H9 (cell line): ENCODE measurements at regions not wholly inside any gene's neighbourhood (a gene's known extent, or its start where the extent isn't known, plus 50 kb on each side); places are given as distances from the start of the nearest gene placed in this dataset.

Experiments
- DNase-seq: peaks from one replicate; pipeline ENCODE4 v3.0.0-alpha.2; 2017
- H2AFZ ChIP-seq: one replicate; pipeline ENCODE4 v1.6.1; 2013; ENCODE audit warnings: mild to moderate bottlenecking, low read length, control low read depth, moderate library complexity
- H2AK5ac ChIP-seq: 2 replicates; pipeline ENCODE4 v1.6.1; 2013; ENCODE audit warnings: low read length, control low read depth, mixed read lengths; ENCODE audit not compliant: insufficient read length
- H2BK120ac ChIP-seq: one replicate; pipeline ENCODE4 v1.6.1; 2013; ENCODE audit warnings: low read depth, mild to moderate bottlenecking, low read length, control low read depth, inconsistent platforms; ENCODE audit not compliant: poor library complexity, severe bottlenecking
- H2BK12ac ChIP-seq: 2 replicates; pipeline ENCODE4 v1.6.1; 2013; ENCODE audit warnings: low read length, control low read depth, mixed read lengths, low read depth; ENCODE audit not compliant: insufficient read length
- H2BK15ac ChIP-seq: 2 replicates; pipeline ENCODE4 v1.6.1; 2013; ENCODE audit warnings: low read depth, low read length, control low read depth
- H2BK20ac ChIP-seq: one replicate; pipeline ENCODE4 v1.6.1; 2013; ENCODE audit warnings: low read depth, mild to moderate bottlenecking, low read length, control low read depth, inconsistent platforms; ENCODE audit not compliant: poor library complexity, severe bottlenecking
- H2BK5ac ChIP-seq: 2 replicates; pipeline ENCODE4 v1.6.1; 2013; ENCODE audit warnings: low read length, control low read depth, mixed read lengths; ENCODE audit not compliant: insufficient read length
- H3K14ac ChIP-seq: 2 replicates; pipeline ENCODE4 v1.6.1; 2013; ENCODE audit warnings: low read length, control low read depth; ENCODE audit not compliant: insufficient read depth
- H3K18ac ChIP-seq: 2 replicates; pipeline ENCODE4 v1.6.1; 2013; ENCODE audit warnings: low read depth, mild to moderate bottlenecking, mixed read lengths, low read length, control low read depth; ENCODE audit not compliant: insufficient read length
- H3K23ac ChIP-seq: 2 replicates; pipeline ENCODE4 v1.6.1; 2013; ENCODE audit warnings: low read length, control low read depth, mixed read lengths, low read depth; ENCODE audit not compliant: insufficient read length
- H3K23me2 ChIP-seq: 2 replicates; pipeline ENCODE4 v1.6.1; 2013; ENCODE audit warnings: low read depth, mild to moderate bottlenecking, mixed read lengths, low read length, control low read depth; ENCODE audit not compliant: insufficient read length, poor library complexity, severe bottlenecking
- H3K27ac ChIP-seq: 2 replicates; pipeline ENCODE4 v1.5.1; 2013; ENCODE audit warnings: low read length, control low read depth, mixed read lengths, low read depth; ENCODE audit not compliant: insufficient read length
- H3K27me3 ChIP-seq: 2 replicates; pipeline ENCODE4 v1.6.1; 2013; ENCODE audit warnings: low read length, control low read depth, inconsistent platforms; ENCODE audit not compliant: insufficient read depth
- H3K4ac ChIP-seq: 2 replicates; pipeline ENCODE4 v1.6.1; 2013; ENCODE audit warnings: low read depth, mild to moderate bottlenecking, control low read depth, inconsistent platforms, low read length, moderate library complexity
- H3K4me1 ChIP-seq: 2 replicates; pipeline ENCODE4 v1.6.1; 2013; ENCODE audit warnings: low read length, control low read depth, inconsistent platforms; ENCODE audit not compliant: insufficient read depth
- H3K4me2 ChIP-seq: 2 replicates; pipeline ENCODE4 v1.6.1; 2013; ENCODE audit warnings: low read length, control low read depth, mixed read lengths; ENCODE audit not compliant: insufficient read length, insufficient read depth
- H3K56ac ChIP-seq: 2 replicates; pipeline ENCODE4 v1.6.1; 2013; ENCODE audit warnings: low read depth, mild to moderate bottlenecking, mixed read lengths, low read length, control low read depth; ENCODE audit not compliant: insufficient read length
- H3K79me1 ChIP-seq: 2 replicates; pipeline ENCODE4 v1.6.1; 2013; ENCODE audit warnings: low read depth, mild to moderate bottlenecking, moderate library complexity, low read length, control low read depth, inconsistent platforms; ENCODE audit not compliant: insufficient read depth, poor library complexity, severe bottlenecking
- H3K79me2 ChIP-seq: 2 replicates; pipeline ENCODE4 v1.6.1; 2013; ENCODE audit warnings: low read length, control low read depth, inconsistent platforms; ENCODE audit not compliant: insufficient read depth
- H3K9ac ChIP-seq: 2 replicates; pipeline ENCODE4 v1.6.1; 2013; ENCODE audit warnings: low read length, control low read depth, mixed read lengths; ENCODE audit not compliant: insufficient read length; ENCODE audit errors: extremely low read depth
- H3K9me3 ChIP-seq: one replicate; pipeline ENCODE4 v1.6.1; 2013; ENCODE audit warnings: low read depth, low read length, inconsistent platforms; ENCODE audit not compliant: control insufficient read depth
- H3T11ph ChIP-seq: one replicate; pipeline ENCODE4 v1.6.1; 2013; ENCODE audit warnings: mild to moderate bottlenecking, low read length, control low read depth, inconsistent platforms
- H4K20me1 ChIP-seq: one replicate; pipeline ENCODE4 v1.6.1; 2013; ENCODE audit not compliant: control insufficient read depth, insufficient read length, insufficient read depth
- H4K5ac ChIP-seq: 2 replicates; pipeline ENCODE4 v1.6.1; 2013; ENCODE audit warnings: low read depth, mild to moderate bottlenecking, mixed read lengths, low read length, control low read depth; ENCODE audit not compliant: insufficient read length
- H4K8ac ChIP-seq: replicated peaks from 2 replicates; pipeline ENCODE4 v1.6.1; 2013; ENCODE audit warnings: low read length, control low read depth, mixed read lengths, low read depth; ENCODE audit not compliant: insufficient read length
- H4K91ac ChIP-seq: 2 replicates; pipeline ENCODE4 v1.6.1; 2013; ENCODE audit warnings: low read depth, mild to moderate bottlenecking, moderate library complexity, mixed read lengths, low read length, control low read depth; ENCODE audit not compliant: insufficient read length
- H3K27ac Mint-ChIP-seq, 3 experiments: 2 replicates in 2 of 3; 3 replicates in 1 of 3; pipeline ENCODE4 v1.8.0; 2020 to 2021; ENCODE audit warnings: mixed read lengths in 3 of 3, mild to moderate bottlenecking in 1 of 3, moderate library complexity in 1 of 3
- H3K27me3 Mint-ChIP-seq: 2 replicates; pipeline ENCODE4 v1.8.0; 2021; ENCODE audit warnings: low read depth, mild to moderate bottlenecking, moderate library complexity, mixed read lengths
- H3K36me3 Mint-ChIP-seq, 3 experiments: 2 replicates in 2 of 3; 3 replicates in 1 of 3; pipeline ENCODE4 v1.8.0; 2020 to 2021; ENCODE audit warnings: low read depth in 3 of 3, mixed read lengths in 3 of 3; ENCODE audit not compliant: insufficient read depth in 1 of 3
- H3K4me1 Mint-ChIP-seq, 2 experiments: 2 replicates each; pipeline ENCODE4 v1.8.0; 2020; ENCODE audit warnings: mixed read lengths in 2 of 2
- H3K4me3 Mint-ChIP-seq, 2 experiments: 2 replicates in 1 of 2; 3 replicates in 1 of 2; pipeline ENCODE4 v1.8.0; 2020 to 2021; ENCODE audit warnings: mild to moderate bottlenecking in 2 of 2, mixed read lengths in 2 of 2, moderate library complexity in 1 of 2
- H3K9me3 Mint-ChIP-seq, 2 experiments: 2 replicates in 1 of 2; 3 replicates in 1 of 2; pipeline ENCODE4 v1.8.0; 2020; ENCODE audit warnings: mild to moderate bottlenecking in 2 of 2, mixed read lengths in 2 of 2, moderate library complexity in 1 of 2
- CTCF ChIP-seq: fragments of 200-600 bp; sonication (generic); conservative IDR thresholded peaks from 3 replicates; pipeline ENCODE4 v1.8.0; 2021; ENCODE audit warnings: antibody characterized with exemption, mild to moderate bottlenecking
- WGBS: extraction: QIAGEN DNeasy Blood & Tissue Kit; methylation state at CpG from one replicate; pipeline ENCODE4 v1.1.7; 2013; ENCODE audit warnings: missing lambda C conversion rate, low lambda C conversion rate, mixed read lengths; ENCODE audit not compliant: insufficient read length; ENCODE audit errors: extremely low coverage; 5-methylcytosine and 5-hydroxymethylcytosine counted together

GRCh38 chr15:95134431-95135110 lies 903.2 kb downstream of the MCTP2 start:
- Histone ChIP-seq H4K8ac (no peak overlapping the region), H3K9ac (no peak overlapping the region), H3K27me3 (no peaks in the 10 kb centered on the region), H2BK5ac (no peak overlapping the region), H3K4ac (no peak overlapping the region), H2AFZ (no peak overlapping the region), H3K27ac (no peak overlapping the region), H3K14ac (no peak overlapping the region), H4K5ac (no peak overlapping the region), H3K9me3 (no peaks in the 10 kb centered on the region), H2BK12ac (no peak overlapping the region), H3K23me2 (no peaks in the 10 kb centered on the region), H3T11ph (no peak overlapping the region), H2BK120ac (no peak overlapping the region), H4K20me1 (no peaks in the 10 kb centered on the region), H3K4me2 (no peak overlapping the region), H2AK5ac (no peak overlapping the region), H4K91ac (no peak overlapping the region), H3K79me2 (no peaks in the 10 kb centered on the region), H3K79me1 (no peaks in the 10 kb centered on the region), H3K4me1 (peaks cover 6% of the 10 kb centered on the region; the same call in 1 of the 2 replicates), H2BK20ac (no peak overlapping the region), H3K23ac (no peak overlapping the region), H3K56ac (no peak overlapping the region), H3K18ac (no peak overlapping the region), H2BK15ac (no peak overlapping the region)
- WGBS: no CpG with 5 or more reads among the region's 4 CpGs
- no peaks in the 10 kb centered on the region for H3K27me3 Mint-ChIP-seq
- H3K9me3 Mint-ChIP-seq: no peaks in the 10 kb centered on the region
- no peak overlapping the region for H3K27ac Mint-ChIP-seq
- no peak for TF ChIP-seq CTCF
- peaks cover 11 to 14% of the 10 kb centered on the region in 2 experiments for H3K4me1 Mint-ChIP-seq
- no peak for DNase-seq
- no peaks in the 10 kb centered on the region for H3K36me3 Mint-ChIP-seq
- no peak overlapping the region for H3K4me3 Mint-ChIP-seq
